Neural crest cell (in vitro differentiated cells): ENCODE measurements at regions not wholly inside any gene's neighbourhood (a gene's known extent, or its start where the extent isn't known, plus 50 kb on each side); places are given as distances from the start of the nearest gene placed in this dataset.
"Not testable (repeated sequence)": the region's sequence is repeated elsewhere in the genome, so short reads cannot be mapped to it uniquely, and the experiment has no call there.

ENCODE experiments used
- DNase-seq: peaks from one replicate; pipeline ENCODE4 v3.0.0; 2021; ENCODE audit warnings: low read depth, mixed read lengths, low spot score
- H3K27ac Mint-ChIP-seq: one replicate; pipeline ENCODE4 v1.8.0; 2021; ENCODE audit warnings: mild to moderate bottlenecking, mixed read lengths; ENCODE audit not compliant: unreplicated experiment
- H3K27me3 Mint-ChIP-seq: 2 replicates; pipeline ENCODE4 v1.8.0; 2021; ENCODE audit warnings: low read depth, mild to moderate bottlenecking, mixed read lengths
- H3K36me3 Mint-ChIP-seq: 2 replicates; pipeline ENCODE4 v1.8.0; 2021; ENCODE audit warnings: low read depth, mild to moderate bottlenecking, mixed read lengths
- H3K4me1 Mint-ChIP-seq: 2 replicates; pipeline ENCODE4 v1.8.0; 2021; ENCODE audit warnings: mixed read lengths
- H3K4me3 Mint-ChIP-seq: one replicate; pipeline ENCODE4 v1.8.0; 2021; ENCODE audit warnings: mild to moderate bottlenecking, mixed read lengths
- H3K9me3 Mint-ChIP-seq: 2 replicates; pipeline ENCODE4 v1.8.0; 2021; ENCODE audit warnings: mixed read lengths
- TF ChIP-seq, protein P1 (sequence below): fragments of 200-600 bp; sonication (generic); conservative IDR thresholded peaks from 2 replicates; pipeline ENCODE4 v1.5.0; 2021; ENCODE audit warnings: antibody characterized with exemption, mild to moderate bottlenecking

GRCh38 chr7:128591705-128592104 is 80.4 kb upstream of the GARIN1A start:
- TF ChIP-seq, protein P1, sequence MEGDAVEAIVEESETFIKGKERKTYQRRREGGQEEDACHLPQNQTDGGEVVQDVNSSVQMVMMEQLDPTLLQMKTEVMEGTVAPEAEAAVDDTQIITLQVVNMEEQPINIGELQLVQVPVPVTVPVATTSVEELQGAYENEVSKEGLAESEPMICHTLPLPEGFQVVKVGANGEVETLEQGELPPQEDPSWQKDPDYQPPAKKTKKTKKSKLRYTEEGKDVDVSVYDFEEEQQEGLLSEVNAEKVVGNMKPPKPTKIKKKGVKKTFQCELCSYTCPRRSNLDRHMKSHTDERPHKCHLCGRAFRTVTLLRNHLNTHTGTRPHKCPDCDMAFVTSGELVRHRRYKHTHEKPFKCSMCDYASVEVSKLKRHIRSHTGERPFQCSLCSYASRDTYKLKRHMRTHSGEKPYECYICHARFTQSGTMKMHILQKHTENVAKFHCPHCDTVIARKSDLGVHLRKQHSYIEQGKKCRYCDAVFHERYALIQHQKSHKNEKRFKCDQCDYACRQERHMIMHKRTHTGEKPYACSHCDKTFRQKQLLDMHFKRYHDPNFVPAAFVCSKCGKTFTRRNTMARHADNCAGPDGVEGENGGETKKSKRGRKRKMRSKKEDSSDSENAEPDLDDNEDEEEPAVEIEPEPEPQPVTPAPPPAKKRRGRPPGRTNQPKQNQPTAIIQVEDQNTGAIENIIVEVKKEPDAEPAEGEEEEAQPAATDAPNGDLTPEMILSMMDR = no peak
- no peak for DNase-seq
- Mint-ChIP-seq H3K4me1 (no peaks in the 10 kb centered on the region), H3K4me3 (no peak overlapping the region), H3K27me3 (no peaks in the 10 kb centered on the region), H3K9me3 (no peaks in the 10 kb centered on the region), H3K27ac (no peak overlapping the region), H3K36me3 (peaks cover 23% of the 10 kb centered on the region)

- not testable (repeated sequence) for H3K9me3 Mint-ChIP-seq, H3K4me3 Mint-ChIP-seq, H3K27me3 Mint-ChIP-seq, H3K27ac Mint-ChIP-seq, DNase-seq, H3K4me1 Mint-ChIP-seq
- peaks cover 23% of the 10 kb centered on the region for H3K36me3 Mint-ChIP-seq
These were observed 79.9 kb upstream of the GARIN1A start for GRCh38 chr7:128592209-128592608.

DNA sequence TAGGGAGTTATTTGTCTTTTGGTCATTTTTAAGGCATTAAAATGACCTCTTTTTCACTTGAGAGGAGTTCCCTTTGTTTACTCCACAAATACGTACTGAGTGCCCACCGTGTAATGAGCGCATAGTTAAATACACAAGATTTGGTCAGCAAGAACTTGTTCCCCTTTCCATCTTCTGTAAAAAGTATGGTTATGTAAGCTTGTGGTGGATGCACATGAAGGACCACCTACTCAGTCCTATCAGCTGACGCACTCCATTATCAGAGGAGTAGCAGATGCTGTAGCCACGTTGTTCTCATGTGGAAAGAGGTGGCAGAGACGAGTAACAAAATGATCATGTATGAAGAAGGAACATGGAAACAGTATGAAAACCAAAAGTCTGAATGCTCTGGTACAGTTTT is 78.0 kb upstream of the GARIN1A start:
- H3K4me3 Mint-ChIP-seq, H3K27ac Mint-ChIP-seq, H3K9me3 Mint-ChIP-seq, DNase-seq, H3K27me3 Mint-ChIP-seq, H3K4me1 Mint-ChIP-seq: not testable (repeated sequence)
- peaks cover 26% of the 10 kb centered on the region for H3K36me3 Mint-ChIP-seq

DNA sequence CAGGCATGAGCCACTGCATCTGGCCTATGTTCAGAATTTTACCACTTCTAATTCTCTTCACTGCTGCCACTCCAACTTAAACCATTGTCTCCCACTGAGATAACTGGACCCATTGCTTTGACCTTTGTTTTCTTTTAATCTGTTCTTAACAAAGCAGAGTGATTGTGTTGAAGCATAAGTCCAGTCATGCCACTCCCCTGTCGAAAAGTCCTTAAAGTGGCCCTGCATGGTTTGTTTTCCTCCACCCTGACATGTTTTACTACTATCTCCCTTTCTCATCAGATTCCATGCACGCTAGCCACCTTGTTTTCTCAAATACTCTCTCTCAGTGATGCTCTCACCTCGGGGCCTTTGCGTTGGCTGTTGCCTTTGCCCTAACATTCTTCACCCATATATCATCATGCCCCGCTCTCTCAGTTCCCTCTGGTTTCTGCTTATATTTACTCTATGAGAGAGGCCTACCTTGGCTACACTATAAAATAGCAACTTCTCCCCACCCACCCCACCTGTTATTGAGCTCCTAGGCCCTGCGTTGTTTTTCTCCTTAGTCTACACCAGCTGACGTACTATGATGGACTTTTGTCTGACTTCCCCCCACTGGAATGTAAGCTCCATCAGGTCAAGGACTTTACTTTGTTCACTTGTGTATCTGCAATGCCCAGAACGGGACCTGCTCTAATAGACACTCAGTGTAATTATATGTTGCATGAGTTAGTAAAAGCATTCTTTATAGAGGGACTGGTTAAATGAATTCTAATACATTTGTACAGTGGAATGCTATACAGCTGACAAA is 75.6 kb upstream of the GARIN1A start:
- not testable (repeated sequence) for H3K4me3 Mint-ChIP-seq, H3K27ac Mint-ChIP-seq

GRCh38 chr7:128598946-128599345 is 73.1 kb upstream of the GARIN1A start:
- not testable (repeated sequence) for H3K4me3 Mint-ChIP-seq, H3K27me3 Mint-ChIP-seq, H3K9me3 Mint-ChIP-seq, DNase-seq, H3K27ac Mint-ChIP-seq
- H3K4me1 Mint-ChIP-seq = peaks cover 11% of the 10 kb centered on the region
- peaks cover 21% of the 10 kb centered on the region for H3K36me3 Mint-ChIP-seq

More for the DNA sequence above, 75.6 kb upstream of the GARIN1A start:
- not testable (repeated sequence) for H3K9me3 Mint-ChIP-seq, H3K27me3 Mint-ChIP-seq, DNase-seq
- Mint-ChIP-seq H3K4me1 (peaks cover 11% of the 10 kb centered on the region), H3K36me3 (peaks cover 23% of the 10 kb centered on the region)

- Mint-ChIP-seq H3K27ac (peak overlapping the region; percentile 52), H3K4me3 (peak overlapping the region; percentile 54)
- not testable (repeated sequence) for H3K4me1 Mint-ChIP-seq, H3K27me3 Mint-ChIP-seq, H3K36me3 Mint-ChIP-seq, H3K9me3 Mint-ChIP-seq
- TF ChIP-seq, protein P1 = peak; percentile 70
- peak; percentile 40 for DNase-seq
These were observed 63.2 kb upstream of the GARIN1A start for GRCh38 chr7:128608678-128609421.

DNA sequence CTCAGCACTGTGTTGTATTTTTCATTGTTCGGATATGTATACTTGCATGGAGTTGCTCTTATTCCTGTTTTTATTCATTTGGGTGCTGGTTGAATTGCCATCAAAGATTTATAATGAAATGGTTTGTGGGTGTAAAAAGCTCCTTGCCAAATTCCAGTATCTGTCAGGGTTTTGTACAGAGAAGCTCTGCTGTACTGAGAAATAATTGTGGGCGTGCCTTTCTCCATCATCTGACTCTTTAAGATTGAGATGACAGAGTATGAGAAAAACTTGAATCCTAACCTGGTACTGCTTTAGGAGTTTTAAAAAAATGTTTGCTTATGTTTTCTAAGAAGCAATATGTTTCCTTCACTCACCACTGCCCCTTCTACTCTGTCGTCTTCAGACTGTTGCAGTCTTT is 58.7 kb upstream of the GARIN1A start:
- H3K4me3 Mint-ChIP-seq, H3K27ac Mint-ChIP-seq, H3K9me3 Mint-ChIP-seq, H3K27me3 Mint-ChIP-seq, H3K4me1 Mint-ChIP-seq, DNase-seq, H3K36me3 Mint-ChIP-seq: not testable (repeated sequence)

DNA sequence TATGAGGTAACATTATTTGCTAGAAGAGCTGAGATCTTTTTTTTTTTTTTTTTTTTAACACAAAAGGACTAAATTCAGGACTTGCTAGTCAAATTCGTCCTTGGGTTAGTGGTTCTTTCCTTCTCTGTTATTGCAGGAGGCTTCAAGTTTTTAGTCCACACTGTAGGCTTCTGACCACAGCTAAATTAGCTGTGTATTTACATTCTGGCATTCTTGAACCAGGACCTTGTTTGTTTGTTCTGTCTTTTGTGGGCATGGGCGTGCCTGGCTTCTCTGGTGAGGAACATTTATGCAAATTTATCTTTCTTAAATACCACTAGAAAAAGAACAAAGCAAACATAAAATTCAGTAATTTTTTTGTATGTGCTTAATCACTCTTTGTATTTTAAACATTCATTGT is 57.3 kb upstream of the GARIN1A start:
- DNase-seq, H3K4me3 Mint-ChIP-seq, H3K36me3 Mint-ChIP-seq, H3K27me3 Mint-ChIP-seq, H3K4me1 Mint-ChIP-seq, H3K9me3 Mint-ChIP-seq: not testable (repeated sequence)
- H3K27ac Mint-ChIP-seq = peak overlapping the region; percentile 81

DNA sequence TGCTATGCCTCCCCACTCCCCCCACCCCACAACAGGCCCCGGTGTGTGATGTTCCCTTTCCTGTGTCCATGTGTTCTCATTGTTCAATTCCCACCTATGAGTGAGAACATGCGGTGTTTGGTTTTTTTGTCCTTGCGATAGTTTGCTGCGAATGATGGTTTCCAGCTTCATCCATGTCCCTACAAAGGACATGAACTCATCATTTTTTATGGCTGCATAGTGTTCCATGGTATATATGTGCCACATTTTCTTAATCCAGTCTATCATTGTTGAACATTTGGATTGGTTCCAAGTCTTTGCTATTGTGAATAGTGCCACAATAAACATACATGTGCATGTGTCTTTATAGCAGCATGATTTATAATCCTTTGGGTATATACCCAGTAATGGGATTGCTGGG is 55.3 kb upstream of the GARIN1A start:
- DNase-seq, H3K27ac Mint-ChIP-seq, H3K36me3 Mint-ChIP-seq, H3K4me1 Mint-ChIP-seq, H3K4me3 Mint-ChIP-seq, H3K9me3 Mint-ChIP-seq, H3K27me3 Mint-ChIP-seq: not testable (repeated sequence)
